GM18861 (cell line): ENCODE measurements at regions not wholly inside any gene's neighbourhood (a gene's known extent, or its start where the extent isn't known, plus 50 kb on each side); places are given as distances from the start of the nearest gene placed in this dataset.

Source experiments
- ATAC-seq: cut with Tn5 transposase; IDR thresholded peaks from one replicate; pipeline ENCODE4 v1.9.1; 2021; ENCODE audit not compliant: unreplicated experiment

- ATAC-seq, result no peak
These were observed 157.5 kb upstream of the FAM9B start for GRCh38 chrX:9191392-9191791.

- no peak for ATAC-seq
These were observed 161.4 kb upstream of the FAM9B start for GRCh38 chrX:9195199-9195880.

- ATAC-seq, result no peak
These were observed 163.2 kb upstream of the FAM9B start for GRCh38 chrX:9196961-9197640.

DNA sequence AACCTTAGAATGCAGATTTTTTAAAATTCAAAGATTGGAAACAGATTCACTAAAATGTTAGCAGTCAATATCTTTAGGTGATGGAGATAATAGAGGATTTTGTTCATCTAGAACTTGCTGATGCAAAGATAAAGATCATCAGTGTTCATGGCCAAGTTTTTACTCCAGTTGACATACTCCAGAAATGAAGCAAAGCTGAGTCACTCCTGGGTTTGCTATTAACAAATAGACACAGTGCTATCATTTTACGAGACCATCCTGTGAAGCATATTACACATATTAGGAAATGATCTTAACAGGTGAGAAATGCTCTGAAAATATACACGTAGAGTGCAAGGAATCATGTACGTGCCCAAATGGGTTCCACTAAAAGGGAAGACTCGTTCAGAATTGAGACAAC is 170.6 kb upstream of the FAM9B start:
- no peak for ATAC-seq

- no peak for ATAC-seq
These were observed 171.8 kb upstream of the FAM9B start for GRCh38 chrX:9205599-9206223.

GRCh38 chrX:9207142-9207541 is 173.2 kb upstream of the FAM9B start:
- ATAC-seq, result no peak

DNA sequence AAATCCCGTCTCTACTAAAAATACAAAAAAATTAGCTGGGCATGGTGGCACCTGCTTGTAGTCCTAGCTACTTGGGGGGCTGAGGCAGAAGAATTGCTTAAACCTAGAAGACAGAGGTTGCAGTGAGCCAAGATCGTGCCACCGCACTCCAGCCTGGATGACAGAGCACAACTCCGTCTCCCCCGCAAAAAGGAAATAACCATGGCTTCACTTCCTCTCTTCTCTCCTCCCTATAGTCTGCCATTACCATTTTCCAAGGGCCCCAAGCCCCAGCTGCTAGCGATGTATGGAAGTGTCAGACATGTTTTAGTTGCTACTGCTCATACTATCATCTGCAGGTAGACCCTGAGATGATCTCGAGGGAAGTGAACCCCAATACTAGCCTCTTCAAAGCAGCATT is 177.3 kb upstream of the FAM9B start:
- ATAC-seq, result no peak

GRCh38 chrX:9221781-9222180 is 187.9 kb upstream of the FAM9B start:
- ATAC-seq, result no peak

- ATAC-seq, result no peak
These were observed 188.4 kb upstream of the FAM9B start for GRCh38 chrX:9222299-9222698.

GRCh38 chrX:9227276-9227675 is 193.3 kb upstream of the FAM9B start:
- ATAC-seq, result no peak

DNA sequence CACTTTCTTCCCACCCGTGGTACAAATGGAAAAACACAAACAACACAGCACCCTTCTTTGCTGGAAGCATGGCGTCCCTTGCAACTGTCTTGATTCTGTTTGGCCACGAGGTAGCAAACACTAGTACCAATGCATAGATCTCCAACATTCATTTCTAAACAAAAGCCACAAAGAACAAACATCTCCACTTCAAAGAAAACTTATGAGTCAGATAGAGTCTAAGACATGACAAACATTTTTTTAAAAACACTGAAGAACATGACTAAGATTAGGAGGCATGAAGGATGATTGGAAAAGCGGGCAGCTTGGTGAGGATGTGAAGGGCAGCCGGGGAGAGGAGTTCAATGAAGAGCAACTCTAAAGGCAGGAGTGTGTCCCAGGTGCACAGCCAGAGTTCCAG is 197.6 kb upstream of the FAM9B start:
- ATAC-seq, result no peak

DNA sequence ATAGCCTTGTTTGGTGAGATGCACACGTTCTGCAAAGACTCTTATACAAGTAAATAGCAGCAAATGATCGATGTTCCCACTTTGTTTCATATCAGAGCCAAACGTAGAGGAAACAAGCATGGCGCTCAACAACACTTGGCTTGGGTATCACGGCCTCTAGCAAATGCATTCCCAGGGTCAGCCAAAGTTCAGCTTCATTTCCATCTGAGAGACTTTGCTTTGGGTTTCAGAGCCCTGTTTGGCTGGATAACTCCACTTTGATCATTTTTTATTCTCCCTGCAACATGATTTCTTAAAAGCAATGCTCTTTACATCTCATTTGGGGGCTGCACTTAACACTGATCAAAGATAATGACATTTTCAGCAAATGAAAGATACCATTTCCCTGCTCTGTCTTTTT is 199.2 kb upstream of the FAM9B start:
- no peak for ATAC-seq

DNA sequence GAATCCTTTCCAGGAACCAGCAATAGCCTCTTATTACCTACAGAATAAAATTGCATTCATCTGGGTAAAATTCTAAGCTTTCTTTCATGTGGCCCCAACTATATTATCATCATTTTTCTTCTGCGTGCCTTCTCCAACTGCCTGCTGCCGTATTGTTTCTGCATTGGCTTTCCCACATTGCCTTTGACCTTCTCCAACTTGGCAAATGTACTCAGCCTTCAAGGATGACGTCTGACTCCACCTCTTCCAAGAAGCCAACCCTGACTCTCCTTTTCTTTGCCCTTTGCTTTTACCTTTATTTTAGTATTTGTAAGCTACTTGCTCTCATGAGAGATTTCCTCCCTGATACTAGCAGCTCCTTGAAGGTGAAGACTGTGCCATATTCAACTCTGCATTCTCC is 200.4 kb upstream of the FAM9B start:
- no peak for ATAC-seq

GRCh38 chrX:9235722-9236121 is 201.8 kb upstream of the FAM9B start:
- no peak for ATAC-seq

- no peak for ATAC-seq
These were observed 207.0 kb upstream of the FAM9B start for GRCh38 chrX:9240956-9241355.

GRCh38 chrX:9241427-9241826 is 207.5 kb upstream of the FAM9B start:
- no peak for ATAC-seq

DNA sequence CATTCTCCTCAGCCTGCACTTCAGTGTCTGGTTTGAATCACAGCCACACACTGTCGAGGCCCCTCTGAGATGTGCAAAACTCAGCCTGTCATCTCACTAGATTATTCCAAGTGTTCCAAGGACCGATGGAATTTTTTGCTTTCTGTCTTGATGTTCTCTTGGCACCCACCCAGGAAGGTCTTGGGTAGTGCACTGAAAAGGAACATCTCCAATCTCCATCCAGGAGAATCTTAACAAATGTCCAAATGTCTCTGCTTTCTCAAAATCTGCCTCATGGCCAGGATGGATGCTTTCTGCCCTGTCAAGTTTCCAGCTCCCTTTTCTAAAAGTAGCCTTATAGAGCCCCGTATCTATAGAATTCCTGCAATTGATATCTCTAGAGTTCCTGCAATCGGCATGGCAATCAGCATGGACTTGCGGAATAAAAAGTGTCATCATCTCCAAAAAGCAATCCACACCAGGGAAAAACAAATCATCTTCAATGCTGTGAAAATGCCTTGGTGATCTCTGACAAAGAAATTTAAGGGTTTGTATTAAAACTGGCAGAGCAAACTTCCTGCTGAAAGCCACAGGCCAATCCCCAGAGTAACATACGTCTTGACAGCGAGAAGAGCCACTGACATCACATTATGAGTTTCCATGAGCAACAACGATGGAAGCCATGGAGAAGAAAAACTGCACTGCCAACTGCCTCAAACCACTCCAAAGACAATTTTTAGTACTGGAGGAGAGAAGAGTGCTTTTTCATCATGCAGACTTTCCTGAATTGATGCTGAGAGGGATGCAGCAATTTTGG is 215.3 kb upstream of the FAM9B start:
- no peak for ATAC-seq

- no peak for ATAC-seq
These were observed 212.7 kb upstream of the TBL1X start for GRCh38 chrX:9252182-9252581.

GRCh38 chrX:9253211-9253610 is 211.6 kb upstream of the TBL1X start:
- no peak for ATAC-seq

DNA sequence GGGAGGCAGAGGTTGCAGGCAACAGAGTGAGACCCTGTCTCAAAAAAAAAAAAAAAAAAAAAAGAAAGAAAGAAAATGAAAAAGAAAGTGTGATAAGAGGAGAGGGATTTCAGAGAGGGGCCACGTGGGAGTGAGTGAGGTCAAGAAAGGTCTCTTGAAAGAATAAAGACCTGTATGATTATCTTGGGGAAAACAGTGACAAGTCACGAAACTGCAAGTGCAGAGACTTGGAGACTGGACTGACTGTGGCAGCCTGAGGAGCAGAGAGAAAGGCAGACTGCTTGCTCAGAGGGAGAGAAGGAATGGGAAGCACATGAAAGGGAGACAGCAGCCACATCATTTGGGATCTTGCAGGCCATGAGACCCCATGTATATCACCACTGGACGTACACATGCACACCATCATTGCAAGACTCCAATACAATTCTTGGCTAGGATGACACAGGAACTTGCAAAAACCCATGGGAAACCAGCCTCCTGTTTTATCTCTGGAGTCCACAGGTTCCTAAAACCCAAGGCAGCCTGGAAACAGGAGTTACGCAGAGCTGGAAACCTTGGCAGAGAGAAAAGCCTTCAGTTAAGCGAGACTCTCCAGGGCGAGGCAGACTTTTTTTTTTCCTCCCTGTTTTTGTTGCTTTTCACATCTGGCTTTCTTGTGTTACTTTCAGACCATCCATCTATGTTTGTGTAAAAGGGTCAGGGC is 207.0 kb upstream of the TBL1X start:
- no peak for ATAC-seq
